Bronchial epithelial cell (primary cell): ENCODE measurements at regions not wholly inside any gene's neighbourhood (a gene's known extent, or its start where the extent isn't known, plus 50 kb on each side); places are given as distances from the start of the nearest gene placed in this dataset.
A peak's percentile ranks its signal among the peaks of the same experiment; 100 is the strongest.

Experiments
- DNase-seq: peaks from one replicate; pipeline ENCODE4 v3.0.0-alpha.2; 2010; ENCODE audit warnings: low read depth
- FAIRE-seq: peaks from 2 replicates; lab custom pipeline; 2011; peaks lifted over from hg19 to GRCh38; lab: Jason Lieb, UNC
- H3K27me3 ChIP-seq: 2 replicates; pipeline ENCODE4 v1.5.1; 2011; ENCODE audit warnings: low read length; ENCODE audit not compliant: control insufficient read depth, insufficient read depth
- H3K36me3 ChIP-seq: 2 replicates; pipeline ENCODE4 v1.5.1; 2011; ENCODE audit warnings: low read length; ENCODE audit not compliant: control insufficient read depth, insufficient read depth
- H3K4me3 ChIP-seq: 2 replicates; pipeline ENCODE4 v1.5.1; 2011; ENCODE audit warnings: mild to moderate bottlenecking, low read depth, low read length, control low read depth
- TF ChIP-seq, protein P1 (sequence below): IDR thresholded peaks from 2 replicates; pipeline ENCODE4 v1.5.1; 2011; ENCODE audit warnings: mild to moderate bottlenecking, moderate library complexity, low read length, control low read depth, inconsistent platforms; ENCODE audit not compliant: insufficient read depth, severe bottlenecking

GRCh38 chr16:6267682-6268081 lies 1065.0 kb upstream of the RBFOX1 start:
- no peak for DNase-seq
- no peak for FAIRE-seq
- TF ChIP-seq, protein P1, sequence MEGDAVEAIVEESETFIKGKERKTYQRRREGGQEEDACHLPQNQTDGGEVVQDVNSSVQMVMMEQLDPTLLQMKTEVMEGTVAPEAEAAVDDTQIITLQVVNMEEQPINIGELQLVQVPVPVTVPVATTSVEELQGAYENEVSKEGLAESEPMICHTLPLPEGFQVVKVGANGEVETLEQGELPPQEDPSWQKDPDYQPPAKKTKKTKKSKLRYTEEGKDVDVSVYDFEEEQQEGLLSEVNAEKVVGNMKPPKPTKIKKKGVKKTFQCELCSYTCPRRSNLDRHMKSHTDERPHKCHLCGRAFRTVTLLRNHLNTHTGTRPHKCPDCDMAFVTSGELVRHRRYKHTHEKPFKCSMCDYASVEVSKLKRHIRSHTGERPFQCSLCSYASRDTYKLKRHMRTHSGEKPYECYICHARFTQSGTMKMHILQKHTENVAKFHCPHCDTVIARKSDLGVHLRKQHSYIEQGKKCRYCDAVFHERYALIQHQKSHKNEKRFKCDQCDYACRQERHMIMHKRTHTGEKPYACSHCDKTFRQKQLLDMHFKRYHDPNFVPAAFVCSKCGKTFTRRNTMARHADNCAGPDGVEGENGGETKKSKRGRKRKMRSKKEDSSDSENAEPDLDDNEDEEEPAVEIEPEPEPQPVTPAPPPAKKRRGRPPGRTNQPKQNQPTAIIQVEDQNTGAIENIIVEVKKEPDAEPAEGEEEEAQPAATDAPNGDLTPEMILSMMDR = no peak
- no peaks in the 10 kb centered on the region for H3K36me3 ChIP-seq
- no peak overlapping the region for H3K4me3 ChIP-seq
- H3K27me3 ChIP-seq = no peaks in the 10 kb centered on the region

GRCh38 chr16:6266703-6267102 lies 1065.9 kb upstream of the RBFOX1 start:
- DNase-seq (no peak), FAIRE-seq (no peak)
- H3K27me3 ChIP-seq = no peaks in the 10 kb centered on the region
- no peaks in the 10 kb centered on the region for H3K36me3 ChIP-seq
- H3K4me3 ChIP-seq = no peak overlapping the region
- TF ChIP-seq, protein P1 = no peak

DNA sequence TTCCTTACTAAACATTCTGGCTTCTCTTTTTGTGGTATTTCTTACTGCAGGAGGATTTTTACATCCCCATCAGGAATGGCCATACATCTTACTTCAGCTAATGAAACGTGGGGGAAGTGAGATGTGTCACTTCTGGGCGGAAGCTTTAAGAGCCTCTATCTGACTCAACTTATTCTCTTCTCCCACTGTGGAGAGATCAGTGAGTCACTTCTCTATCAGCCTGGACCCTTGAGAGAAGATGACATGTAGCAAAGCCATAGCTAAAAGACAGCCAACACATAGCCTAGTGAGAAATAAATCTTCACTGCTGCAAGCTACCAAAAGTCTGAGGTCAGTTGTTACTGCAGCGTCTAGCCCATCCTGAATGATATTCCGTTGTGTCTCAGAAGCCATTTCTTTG lies 1066.7 kb upstream of the RBFOX1 start:
- Histone ChIP-seq H3K27me3 (no peaks in the 10 kb centered on the region), H3K4me3 (no peak overlapping the region), H3K36me3 (no peaks in the 10 kb centered on the region)
- TF ChIP-seq, protein P1 = no peak
- FAIRE-seq (no peak), DNase-seq (no peak)

GRCh38 chr16:6258056-6258455 lies 1074.6 kb upstream of the RBFOX1 start:
- Histone ChIP-seq H3K27me3 (no peaks in the 10 kb centered on the region), H3K36me3 (no peaks in the 10 kb centered on the region), H3K4me3 (no peak overlapping the region)
- FAIRE-seq (no peak), DNase-seq (no peak)
- TF ChIP-seq, protein P1 = no peak

- TF ChIP-seq, protein P1 = no peak
Observed at GRCh38 chr16:6252541-6252940, 1080.1 kb upstream of the RBFOX1 start.

DNA sequence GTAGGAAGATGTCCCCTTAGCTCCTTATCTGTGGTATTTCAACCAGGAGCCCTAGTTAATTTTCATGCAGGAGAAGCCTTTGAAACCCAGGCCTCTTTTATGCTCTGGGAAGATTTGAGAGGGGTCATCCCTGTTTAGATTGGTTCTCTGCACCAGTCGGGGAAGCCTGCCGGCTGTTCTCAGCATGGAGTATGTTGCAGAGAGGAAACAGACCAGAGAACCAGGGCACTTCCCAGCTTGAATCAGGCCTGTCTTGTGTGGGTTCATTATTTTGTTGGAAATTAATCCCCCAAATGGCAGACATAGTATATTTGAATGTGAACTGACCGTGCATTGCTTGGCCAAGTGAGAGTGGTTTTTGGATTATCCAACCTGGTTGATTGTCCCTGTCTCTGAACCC lies 1082.1 kb upstream of the RBFOX1 start:
- DNase-seq (no peak), FAIRE-seq (no peak)
- H3K36me3 ChIP-seq = no peaks in the 10 kb centered on the region
- TF ChIP-seq, protein P1 = no peak
- no peak overlapping the region for H3K4me3 ChIP-seq
- H3K27me3 ChIP-seq = no peaks in the 10 kb centered on the region

More at GRCh38 chr16:6252541-6252940, 1080.1 kb upstream of the RBFOX1 start:
- no peaks in the 10 kb centered on the region for H3K27me3 ChIP-seq
- no peak overlapping the region for H3K4me3 ChIP-seq
- FAIRE-seq (peak; percentile 7), DNase-seq (no peak)
- H3K36me3 ChIP-seq = no peaks in the 10 kb centered on the region
